Loucy (cell line): ENCODE measurements at regions not wholly inside any gene's neighbourhood (a gene's known extent, or its start where the extent isn't known, plus 50 kb on each side); places are given as distances from the start of the nearest gene placed in this dataset.
"Not testable (repeated sequence)": the region's sequence is repeated elsewhere in the genome, so short reads cannot be mapped to it uniquely, and the experiment has no call there.

Source experiments
- H2AFZ ChIP-seq: fragments of 200-600 bp; sonication (generic); 2 replicates; pipeline ENCODE4 v1.6.0; 2016; ENCODE audit warnings: antibody characterized with exemption, mild to moderate bottlenecking, low read length, moderate library complexity
- H3F3A ChIP-seq: fragments of 200-600 bp; 2 replicates; pipeline ENCODE4 v1.6.0; 2016; ENCODE audit warnings: antibody characterized with exemption, low read depth, mild to moderate bottlenecking
- H3K27me3 ChIP-seq: fragments of 200-600 bp; sonication (generic); 2 replicates; pipeline ENCODE4 v1.6.1; 2014; ENCODE audit warnings: low read length, mild to moderate bottlenecking; ENCODE audit not compliant: insufficient read depth, poor library complexity, severe bottlenecking
- H3K36me3 ChIP-seq: fragments of 200-600 bp; sonication (generic); 2 replicates; pipeline ENCODE4 v1.6.1; 2016; ENCODE audit warnings: low read length; ENCODE audit not compliant: insufficient read depth
- H3K4me1 ChIP-seq: fragments of 200-600 bp; sonication (generic); 2 replicates; pipeline ENCODE4 v1.5.1; 2014; ENCODE audit warnings: low read length, mild to moderate bottlenecking; ENCODE audit not compliant: insufficient read depth, poor library complexity, severe bottlenecking
- H3K4me2 ChIP-seq: fragments of 200-600 bp; sonication (generic); 2 replicates; pipeline ENCODE4 v1.6.0; 2014; ENCODE audit warnings: antibody characterized with exemption, low read length, low read depth, mild to moderate bottlenecking; ENCODE audit not compliant: poor library complexity, severe bottlenecking
- H3K4me3 ChIP-seq: fragments of 200-600 bp; sonication (generic); 2 replicates; pipeline ENCODE4 v1.5.1; 2014; ENCODE audit warnings: low read length, mild to moderate bottlenecking, mixed read lengths; ENCODE audit not compliant: poor library complexity, severe bottlenecking
- H3K79me2 ChIP-seq: fragments of 200-600 bp; sonication (generic); 2 replicates; pipeline ENCODE4 v1.6.1; 2014; ENCODE audit warnings: low read length; ENCODE audit not compliant: insufficient read depth
- H3K9ac ChIP-seq: fragments of 200-600 bp; sonication (generic); 2 replicates; pipeline ENCODE4 v1.6.0; 2014; ENCODE audit warnings: mild to moderate bottlenecking, low read depth, low read length, moderate library complexity; ENCODE audit not compliant: poor library complexity, severe bottlenecking
- H3K9me2 ChIP-seq: fragments of 200-600 bp; sonication (generic); replicated peaks from 2 replicates; pipeline ENCODE4 v1.6.1; 2016; ENCODE audit warnings: low read depth, low read length, mixed read lengths
- H3K9me3 ChIP-seq: fragments of 200-600 bp; sonication (generic); 2 replicates; pipeline ENCODE4 v1.6.1; 2014; ENCODE audit warnings: mild to moderate bottlenecking, antibody characterized with exemption, low read length, low read depth; ENCODE audit not compliant: insufficient read depth
- H4K20me1 ChIP-seq: fragments of 200-600 bp; sonication (generic); 2 replicates; pipeline ENCODE4 v1.6.0; 2014; ENCODE audit warnings: antibody characterized with exemption, low read length, mild to moderate bottlenecking; ENCODE audit not compliant: insufficient read depth, poor library complexity, severe bottlenecking
- CTCF ChIP-seq: fragments of 200-600 bp; sonication (generic); conservative IDR thresholded peaks from 2 replicates; pipeline ENCODE4 v1.5.1; 2014; ENCODE audit warnings: mild to moderate bottlenecking, antibody characterized with exemption, low read length
- EZH2phosphoT487 ChIP-seq: fragments of 200-600 bp; IDR thresholded peaks from 2 replicates; pipeline ENCODE4 v1.6.1; 2018; ENCODE audit warnings: antibody characterized with exemption, mild to moderate bottlenecking, moderate library complexity, borderline replicate concordance

DNA sequence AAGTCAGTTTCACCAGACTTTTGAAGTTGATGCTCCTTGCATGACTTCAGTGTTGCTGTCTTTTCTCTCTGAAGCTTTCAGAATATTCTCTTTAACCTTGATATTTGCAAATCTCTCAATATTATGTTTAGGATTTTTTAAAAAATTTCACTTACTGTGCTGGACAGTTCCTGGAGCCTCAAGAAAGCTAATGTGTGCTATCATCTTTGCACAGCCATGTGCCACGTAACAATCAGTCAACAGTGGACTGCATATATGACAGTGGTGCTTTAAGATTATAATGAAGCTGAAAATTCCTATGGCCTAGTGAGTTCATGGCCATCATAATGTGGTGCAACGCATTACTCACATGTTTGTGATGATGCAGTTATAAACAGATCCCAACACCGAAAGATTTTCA is 59.1 kb upstream of the OGFRL1 start:
- Histone ChIP-seq H3K27me3 (no peaks in the 10 kb centered on the region), H4K20me1 (no peaks in the 10 kb centered on the region), H3F3A (peaks cover 18% of the 10 kb centered on the region), H3K4me2 (peak overlapping the region; percentile 66), H3K79me2 (no peaks in the 10 kb centered on the region), H3K9me2 (no peaks in the 10 kb centered on the region), H3K9me3 (no peaks in the 10 kb centered on the region), H3K9ac (no peak overlapping the region), H3K4me3 (no peak overlapping the region), H3K36me3 (no peaks in the 10 kb centered on the region), H2AFZ (no peak overlapping the region), H3K4me1 (peaks cover 35% of the 10 kb centered on the region)
- TF ChIP-seq CTCF (no peak), EZH2phosphoT487 (no peak)

DNA sequence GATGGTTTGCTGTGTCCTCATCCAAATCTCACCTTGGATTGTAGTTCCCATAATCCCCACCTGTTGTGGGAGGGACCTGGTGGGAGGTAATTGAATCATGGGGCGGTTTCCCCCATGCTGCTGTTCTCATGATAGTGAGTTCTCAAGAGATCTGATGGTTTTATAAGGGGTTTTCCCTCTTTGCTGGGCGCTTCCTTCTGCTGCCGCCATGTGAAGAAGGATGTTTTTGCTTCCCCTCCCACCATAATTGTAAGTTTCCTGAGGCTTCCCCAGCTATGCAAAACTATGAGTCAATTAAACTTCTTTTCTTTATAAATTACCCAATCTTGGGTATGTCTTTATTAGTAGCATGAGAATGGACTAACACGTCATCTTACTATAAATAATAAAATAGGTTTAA is 55.7 kb upstream of the OGFRL1 start:
- not testable (repeated sequence) for H3K79me2 ChIP-seq, H3K4me3 ChIP-seq, H3K4me2 ChIP-seq, H3K9me2 ChIP-seq, H3K9me3 ChIP-seq, H3K9ac ChIP-seq, H4K20me1 ChIP-seq, H2AFZ ChIP-seq, H3K36me3 ChIP-seq, H3K27me3 ChIP-seq
- Histone ChIP-seq H3K4me1 (peaks cover 19% of the 10 kb centered on the region), H3F3A (peaks cover 14% of the 10 kb centered on the region)

GRCh38 chr6:71236926-71237434 is 51.6 kb upstream of the OGFRL1 start:
- H3K79me2 ChIP-seq = no peaks in the 10 kb centered on the region

More at GRCh38 chr6:71236926-71237434, 51.6 kb upstream of the OGFRL1 start:
- H3F3A ChIP-seq = 0 out of 2 replicates have a peak, but pooled peaks cover 3% of the 10 kb centered on the region
- no peaks in the 10 kb centered on the region for H4K20me1 ChIP-seq
- H3K9ac ChIP-seq = no peak overlapping the region
- no peaks in the 10 kb centered on the region for H3K27me3 ChIP-seq
- H2AFZ ChIP-seq = no peak overlapping the region
- no peaks in the 10 kb centered on the region for H3K36me3 ChIP-seq
- H3K4me1 ChIP-seq = no peaks in the 10 kb centered on the region
- no peaks in the 10 kb centered on the region for H3K9me2 ChIP-seq
- no peak overlapping the region for H3K4me2 ChIP-seq
- TF ChIP-seq EZH2phosphoT487 = no peak
- no peak for TF ChIP-seq CTCF
- H3K9me3 ChIP-seq = no peaks in the 10 kb centered on the region
- no peak overlapping the region for H3K4me3 ChIP-seq
